ENCODE measurements at regions not wholly inside any gene's neighbourhood (a gene's known extent, or its start where the extent isn't known, plus 50 kb on each side); places are given as distances from the start of the nearest gene placed in this dataset.
"Not testable (repeated sequence)": the region's sequence is repeated elsewhere in the genome, so short reads cannot be mapped to it uniquely, and the experiment has no call there.

DNA sequence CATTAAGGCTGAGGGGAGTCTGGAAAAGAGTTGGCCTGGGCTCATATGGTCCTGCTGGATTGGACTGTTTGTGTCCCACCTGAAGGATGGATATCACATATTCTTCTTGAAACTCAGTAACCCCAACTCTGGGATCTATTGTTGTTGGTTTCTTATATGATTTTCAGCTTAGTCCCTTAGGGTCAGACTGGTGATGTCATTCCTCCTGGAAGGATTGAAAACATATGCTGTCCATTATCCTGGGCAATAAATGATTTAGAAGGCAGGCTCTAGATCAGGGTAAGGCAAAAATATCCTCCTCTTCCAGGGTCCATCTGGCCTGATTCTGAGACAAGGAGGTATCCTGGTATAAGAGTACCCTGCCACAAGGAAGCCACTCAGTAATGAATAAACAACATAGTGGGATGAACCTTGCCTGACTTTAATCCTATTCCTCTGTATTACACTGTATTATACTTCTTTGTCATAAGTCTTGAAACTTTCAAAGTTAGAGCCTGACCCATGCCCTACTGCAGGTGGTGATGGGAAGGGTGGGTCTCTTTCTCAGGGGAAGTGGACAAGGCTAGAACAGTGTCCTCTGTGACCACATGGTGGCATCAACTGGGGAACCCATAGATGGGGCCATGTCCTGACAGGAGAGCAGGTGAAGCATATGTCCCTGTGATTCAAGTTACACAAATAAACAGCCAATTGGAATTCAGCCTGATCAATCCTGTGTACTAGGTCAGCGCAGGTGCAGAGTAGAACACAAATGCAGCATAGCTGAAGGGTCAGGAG lies 454.4 kb upstream of the TRPC7 start:
- Mint-ChIP-seq H3K27ac (no peak overlapping the region), H3K36me3 (no peaks in the 10 kb centered on the region), H3K9me3 (peaks cover 4% of the 10 kb centered on the region), H3K4me1 (no peaks in the 10 kb centered on the region), H3K4me3 (no peak overlapping the region), H3K27me3 (ENCODE audit: low read depth) (peaks cover 20% of the 10 kb centered on the region)
- TF ChIP-seq, protein P1, sequence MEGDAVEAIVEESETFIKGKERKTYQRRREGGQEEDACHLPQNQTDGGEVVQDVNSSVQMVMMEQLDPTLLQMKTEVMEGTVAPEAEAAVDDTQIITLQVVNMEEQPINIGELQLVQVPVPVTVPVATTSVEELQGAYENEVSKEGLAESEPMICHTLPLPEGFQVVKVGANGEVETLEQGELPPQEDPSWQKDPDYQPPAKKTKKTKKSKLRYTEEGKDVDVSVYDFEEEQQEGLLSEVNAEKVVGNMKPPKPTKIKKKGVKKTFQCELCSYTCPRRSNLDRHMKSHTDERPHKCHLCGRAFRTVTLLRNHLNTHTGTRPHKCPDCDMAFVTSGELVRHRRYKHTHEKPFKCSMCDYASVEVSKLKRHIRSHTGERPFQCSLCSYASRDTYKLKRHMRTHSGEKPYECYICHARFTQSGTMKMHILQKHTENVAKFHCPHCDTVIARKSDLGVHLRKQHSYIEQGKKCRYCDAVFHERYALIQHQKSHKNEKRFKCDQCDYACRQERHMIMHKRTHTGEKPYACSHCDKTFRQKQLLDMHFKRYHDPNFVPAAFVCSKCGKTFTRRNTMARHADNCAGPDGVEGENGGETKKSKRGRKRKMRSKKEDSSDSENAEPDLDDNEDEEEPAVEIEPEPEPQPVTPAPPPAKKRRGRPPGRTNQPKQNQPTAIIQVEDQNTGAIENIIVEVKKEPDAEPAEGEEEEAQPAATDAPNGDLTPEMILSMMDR (IDR thresholded peaks at IDR 0.05; ENCODE audit: unreplicated experiment) = no peak
- DNase-seq (ENCODE audit: low spot score in 2 of 2, unreplicated experiment in 2 of 2) = no peak

DNA sequence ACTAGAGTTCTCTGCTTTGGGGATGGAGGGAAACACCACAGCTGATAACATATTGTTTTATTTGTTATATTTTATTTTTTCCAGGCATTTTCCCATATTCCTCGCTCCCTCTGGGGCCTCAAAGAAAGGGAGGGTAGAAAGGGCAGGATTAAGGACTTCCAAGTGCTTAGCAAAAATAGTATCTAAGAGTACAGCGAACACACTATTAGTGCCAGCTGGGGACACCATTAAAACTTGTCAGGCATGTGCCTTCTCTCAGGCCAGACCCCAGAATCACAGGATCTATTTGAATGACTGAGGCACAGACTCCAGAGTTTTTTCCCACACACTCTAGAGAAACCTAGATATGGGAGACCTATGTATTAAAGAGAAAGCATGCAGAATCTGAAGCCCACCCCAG lies 451.0 kb upstream of the TRPC7 start:
- no peak overlapping the region for H3K27ac Mint-ChIP-seq
- H3K9me3 Mint-ChIP-seq = no peaks in the 10 kb centered on the region
- TF ChIP-seq, protein P1 (IDR thresholded peaks at IDR 0.05; ENCODE audit: unreplicated experiment) = no peak
- DNase-seq (ENCODE audit: low spot score in 2 of 2, unreplicated experiment in 2 of 2) = no peak
- no peaks in the 10 kb centered on the region for H3K36me3 Mint-ChIP-seq
- no peak overlapping the region for H3K4me3 Mint-ChIP-seq
- H3K27me3 Mint-ChIP-seq (ENCODE audit: low read depth) = peaks cover 16% of the 10 kb centered on the region
- H3K4me1 Mint-ChIP-seq = no peaks in the 10 kb centered on the region

DNA sequence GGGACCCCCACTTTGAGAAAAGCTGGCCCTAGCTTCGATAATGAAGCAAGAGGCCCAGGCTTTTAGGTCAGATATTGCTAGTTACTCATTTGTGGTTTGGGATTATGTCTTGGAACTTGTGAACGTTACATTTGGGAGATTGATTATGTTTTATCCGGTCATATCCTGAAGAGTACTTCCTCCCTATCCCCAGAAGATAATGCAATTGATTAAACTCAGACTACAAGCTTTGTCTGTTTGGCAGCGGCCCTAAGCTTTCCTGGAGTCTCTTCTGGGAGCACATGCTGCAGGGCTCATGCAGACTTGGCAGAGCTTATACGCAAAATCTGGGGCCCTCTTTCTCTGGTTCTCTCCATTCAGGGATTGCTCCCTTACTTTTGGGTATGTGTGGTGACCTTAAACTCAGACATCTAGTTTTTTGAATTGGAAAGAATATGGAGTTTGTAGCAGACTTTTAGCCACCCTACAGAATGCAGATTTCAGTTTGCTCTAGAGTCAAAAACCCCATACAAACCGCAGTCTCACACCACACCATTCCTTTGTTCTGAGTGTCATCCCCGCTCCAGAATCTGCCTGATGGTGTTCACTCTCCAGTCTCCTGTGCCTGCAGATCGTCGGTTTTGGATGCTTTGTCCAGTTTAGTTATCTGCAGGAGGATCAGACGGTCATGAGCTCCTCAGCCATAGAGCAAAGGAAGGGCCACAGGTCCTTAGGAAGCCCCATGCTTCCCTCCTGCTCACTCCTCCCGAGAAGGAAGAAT lies 449.5 kb upstream of the TRPC7 start:
- Mint-ChIP-seq H3K9me3 (no peaks in the 10 kb centered on the region), H3K27me3 (ENCODE audit: low read depth) (peaks cover 9% of the 10 kb centered on the region)
- TF ChIP-seq, protein P1 (IDR thresholded peaks at IDR 0.05; ENCODE audit: unreplicated experiment) = no peak

DNA sequence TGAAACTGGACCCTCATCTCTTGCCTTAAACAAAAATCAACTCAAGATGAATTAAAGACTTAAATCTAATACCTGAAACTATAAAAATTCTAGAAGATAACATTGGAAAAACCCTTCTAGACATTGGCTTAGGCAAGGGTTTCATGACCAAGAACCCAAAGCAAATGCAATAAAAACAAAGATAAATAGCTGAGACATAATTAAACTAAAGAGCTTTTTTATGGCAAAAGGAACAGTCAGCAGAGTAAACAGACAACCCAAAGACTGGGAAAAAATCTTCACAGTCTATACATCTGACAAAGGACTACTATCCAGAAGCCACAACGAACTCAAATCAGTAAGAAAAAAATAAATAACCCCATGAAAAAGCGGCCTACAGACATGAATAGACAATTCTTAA lies 446.9 kb upstream of the TRPC7 start:
- H3K4me1 Mint-ChIP-seq; H3K27me3 Mint-ChIP-seq (ENCODE audit: low read depth); H3K36me3 Mint-ChIP-seq; H3K27ac Mint-ChIP-seq; H3K9me3 Mint-ChIP-seq; H3K4me3 Mint-ChIP-seq; DNase-seq (ENCODE audit: low spot score in 2 of 2, unreplicated experiment in 2 of 2): not testable (repeated sequence)

More for the DNA sequence above, 449.5 kb upstream of the TRPC7 start:
- no peak for DNase-seq (ENCODE audit: low spot score in 2 of 2, unreplicated experiment in 2 of 2)
- H3K4me1 Mint-ChIP-seq = no peaks in the 10 kb centered on the region
- H3K4me3 Mint-ChIP-seq = no peak overlapping the region
- H3K36me3 Mint-ChIP-seq = no peaks in the 10 kb centered on the region
- H3K27ac Mint-ChIP-seq = no peak overlapping the region

DNA sequence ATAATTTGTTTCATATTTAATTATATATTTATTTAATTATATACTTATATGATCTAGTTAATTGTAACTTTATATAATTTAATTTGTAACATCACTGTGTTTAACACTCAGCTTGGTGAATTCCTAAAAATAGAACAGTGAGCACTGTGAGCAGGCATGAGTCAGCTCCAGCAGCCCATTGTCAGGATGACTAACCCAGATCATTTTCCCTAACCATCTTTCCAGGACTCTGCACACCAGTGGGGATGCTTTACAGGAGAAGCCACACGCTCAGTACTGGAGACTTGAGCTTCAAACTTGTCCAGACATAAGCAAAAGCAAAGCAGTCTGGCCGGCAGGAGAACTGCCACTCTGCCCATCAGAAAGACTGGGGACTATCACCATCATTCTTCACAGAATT lies 446.2 kb upstream of the TRPC7 start:
- Mint-ChIP-seq H3K4me3 (no peak overlapping the region), H3K4me1 (no peaks in the 10 kb centered on the region), H3K36me3 (no peaks in the 10 kb centered on the region), H3K9me3 (no peaks in the 10 kb centered on the region), H3K27me3 (ENCODE audit: low read depth) (peaks cover 7% of the 10 kb centered on the region), H3K27ac (no peak overlapping the region)
- TF ChIP-seq, protein P1 (IDR thresholded peaks at IDR 0.05; ENCODE audit: unreplicated experiment) = no peak
- no peak for DNase-seq (ENCODE audit: low spot score in 2 of 2, unreplicated experiment in 2 of 2)

DNA sequence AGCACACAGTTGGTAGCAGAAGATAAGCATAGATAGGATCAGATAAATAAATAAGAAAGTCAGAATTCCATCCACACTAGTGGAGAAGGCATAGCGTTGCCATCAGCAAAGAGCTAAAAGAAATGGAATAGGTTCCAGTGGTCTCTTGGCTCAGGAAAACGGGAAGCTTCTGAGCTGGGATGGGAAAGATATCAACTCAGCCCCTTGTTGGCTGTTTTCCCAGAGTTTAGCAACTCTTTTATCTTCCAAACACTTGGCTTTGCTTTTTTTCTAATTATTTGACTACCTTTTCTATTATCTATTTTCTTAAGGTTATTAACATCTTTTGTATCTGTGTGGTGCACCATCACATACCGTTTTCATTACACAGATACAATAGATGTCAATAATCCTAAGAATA lies 445.7 kb upstream of the TRPC7 start:
- TF ChIP-seq, protein P1 (IDR thresholded peaks at IDR 0.05; ENCODE audit: unreplicated experiment) = no peak
- Mint-ChIP-seq H3K9me3 (no peaks in the 10 kb centered on the region), H3K4me1 (no peaks in the 10 kb centered on the region), H3K27ac (no peak overlapping the region), H3K27me3 (ENCODE audit: low read depth) (peaks cover 7% of the 10 kb centered on the region), H3K36me3 (no peaks in the 10 kb centered on the region), H3K4me3 (no peak overlapping the region)
- no peak for DNase-seq (ENCODE audit: low spot score in 2 of 2, unreplicated experiment in 2 of 2)
